ENCODE measurements at regions not wholly inside any gene's neighbourhood (a gene's known extent, or its start where the extent isn't known, plus 50 kb on each side); places are given as distances from the start of the nearest gene placed in this dataset.

GRCh38 chr10:78207216-78207615 lies 173.6 kb downstream of the RPS24 start:
- no peaks in the 10 kb centered on the region for H3K36me3 ChIP-seq (replicated peaks in 1 of 2)
- no peak overlapping the region for H3K4me3 ChIP-seq
- peaks cover 0 to 4% of the 10 kb centered on the region in 2 donors for H3K4me1 ChIP-seq (replicated peaks in 1 of 2)
- H3K27ac ChIP-seq, result no peak overlapping the region
- H3K27me3 ChIP-seq, result no peaks in the 10 kb centered on the region
- WGBS, 4 donors, result 73 to 90% (median 78%) methylated on average over 5 of the region's 5 CpGs
- no peak for DNase-seq
- no peaks in the 10 kb centered on the region for H3K9me3 ChIP-seq (replicated peaks in 1 of 3)
- intact Hi-C loops (cut with DNase I), result no loop called here
- TF ChIP-seq, protein P1, sequence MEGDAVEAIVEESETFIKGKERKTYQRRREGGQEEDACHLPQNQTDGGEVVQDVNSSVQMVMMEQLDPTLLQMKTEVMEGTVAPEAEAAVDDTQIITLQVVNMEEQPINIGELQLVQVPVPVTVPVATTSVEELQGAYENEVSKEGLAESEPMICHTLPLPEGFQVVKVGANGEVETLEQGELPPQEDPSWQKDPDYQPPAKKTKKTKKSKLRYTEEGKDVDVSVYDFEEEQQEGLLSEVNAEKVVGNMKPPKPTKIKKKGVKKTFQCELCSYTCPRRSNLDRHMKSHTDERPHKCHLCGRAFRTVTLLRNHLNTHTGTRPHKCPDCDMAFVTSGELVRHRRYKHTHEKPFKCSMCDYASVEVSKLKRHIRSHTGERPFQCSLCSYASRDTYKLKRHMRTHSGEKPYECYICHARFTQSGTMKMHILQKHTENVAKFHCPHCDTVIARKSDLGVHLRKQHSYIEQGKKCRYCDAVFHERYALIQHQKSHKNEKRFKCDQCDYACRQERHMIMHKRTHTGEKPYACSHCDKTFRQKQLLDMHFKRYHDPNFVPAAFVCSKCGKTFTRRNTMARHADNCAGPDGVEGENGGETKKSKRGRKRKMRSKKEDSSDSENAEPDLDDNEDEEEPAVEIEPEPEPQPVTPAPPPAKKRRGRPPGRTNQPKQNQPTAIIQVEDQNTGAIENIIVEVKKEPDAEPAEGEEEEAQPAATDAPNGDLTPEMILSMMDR (IDR thresholded peaks at IDR 0.05), result no peak
- no peak for TF ChIP-seq POLR2A (IDR thresholded peaks at IDR 0.05)

DNA sequence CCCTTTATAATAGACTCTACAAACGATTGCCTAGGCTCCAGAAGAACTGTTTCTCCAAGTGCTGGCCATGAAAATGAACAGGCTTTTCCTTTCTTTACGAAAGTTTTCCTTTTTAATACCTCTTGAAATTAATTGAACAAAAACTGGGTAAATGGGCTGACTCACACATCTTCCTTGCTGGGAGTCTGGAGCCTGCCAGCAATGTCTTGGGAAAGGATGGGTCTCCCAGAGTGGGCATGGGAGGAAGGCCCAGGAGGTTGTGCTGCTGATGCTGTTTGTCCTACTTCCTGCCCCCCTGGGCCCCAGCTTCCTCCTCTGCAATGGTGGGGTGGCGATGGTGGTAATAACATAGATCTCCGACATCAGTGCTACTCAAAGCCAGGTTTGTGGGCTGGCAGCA lies 174.1 kb downstream of the RPS24 start:
- no peak for DNase-seq
- intact Hi-C loops (cut with DNase I), result no loop called here
- no peak overlapping the region for H3K4me3 ChIP-seq
- H3K4me1 ChIP-seq (replicated peaks in 1 of 2), result peaks cover 0 to 4% of the 10 kb centered on the region in 2 donors
- no peaks in the 10 kb centered on the region for H3K27me3 ChIP-seq
- no peaks in the 10 kb centered on the region for H3K36me3 ChIP-seq (replicated peaks in 1 of 2)
- 83 to 87% (median 85%) methylated on average over 4 of the region's 4 CpGs for WGBS, 4 donors
- H3K27ac ChIP-seq, result no peak overlapping the region
- TF ChIP-seq POLR2A (IDR thresholded peaks at IDR 0.05), result no peak
- TF ChIP-seq, protein P1 (IDR thresholded peaks at IDR 0.05), result no peak
- no peaks in the 10 kb centered on the region for H3K9me3 ChIP-seq (replicated peaks in 1 of 3)

DNA sequence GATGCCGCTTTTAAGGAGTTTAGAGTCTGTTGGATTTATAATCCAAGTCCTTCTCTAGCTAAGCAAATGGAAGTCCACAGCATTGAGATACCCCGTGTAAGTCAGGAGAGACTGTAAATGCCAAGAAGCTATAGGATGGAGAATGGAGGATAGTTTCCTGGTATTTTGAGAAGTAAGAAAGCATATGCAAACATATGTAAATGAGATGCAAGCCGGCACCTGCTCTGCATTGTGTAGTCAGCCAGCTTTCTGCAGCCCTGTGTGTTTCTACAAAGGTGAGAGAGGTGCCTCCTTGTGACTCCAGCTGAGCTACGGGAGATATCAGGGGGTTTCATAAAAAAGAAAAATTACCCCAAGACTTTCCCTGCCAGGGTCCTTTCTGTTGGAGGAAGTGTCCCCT lies 176.3 kb downstream of the RPS24 start:
- no peaks in the 10 kb centered on the region for H3K27me3 ChIP-seq

GRCh38 chr10:78210548-78210947 lies 176.9 kb downstream of the RPS24 start:
- 92 to 98% (median 93%) methylated on average over 4 to 5 of the region's 5 CpGs for WGBS, 4 donors
- TF ChIP-seq, protein P1 (IDR thresholded peaks at IDR 0.05), result no peak
- TF ChIP-seq POLR2A (IDR thresholded peaks at IDR 0.05), result no peak
- intact Hi-C loops (cut with DNase I), result loop anchor here in 1 of 2 donors (10.0 kb wide), 1 partner anchor 984 kb away; no protein-coding TSS in a partner anchor

More for the DNA sequence above, 176.3 kb downstream of the RPS24 start:
- peaks cover 0 to 5% of the 10 kb centered on the region in 2 donors for H3K4me1 ChIP-seq (replicated peaks in 1 of 2)
- H3K4me3 ChIP-seq, result no peak overlapping the region
- TF ChIP-seq POLR2A (IDR thresholded peaks at IDR 0.05), result no peak
- TF ChIP-seq, protein P1 (IDR thresholded peaks at IDR 0.05), result no peak
- H3K36me3 ChIP-seq (replicated peaks in 1 of 2), result no peaks in the 10 kb centered on the region
- H3K27ac ChIP-seq, result no peak overlapping the region
- WGBS, 4 donors, result 89 to 97% (median 95%) methylated on average over 4 of the region's 4 CpGs
- DNase-seq, result no peak
- intact Hi-C loops (cut with DNase I), result loop anchor here in 1 of 2 donors (10.0 kb wide), 1 partner anchor 985 kb away; no protein-coding TSS in a partner anchor
- H3K9me3 ChIP-seq (replicated peaks in 1 of 3), result no peaks in the 10 kb centered on the region

More at GRCh38 chr10:78210548-78210947, 176.9 kb downstream of the RPS24 start:
- Histone ChIP-seq H3K9me3 (replicated peaks in 1 of 3) (no peaks in the 10 kb centered on the region), H3K4me1 (replicated peaks in 1 of 2) (peaks cover 0 to 9% of the 10 kb centered on the region in 2 donors), H3K27ac (no peak overlapping the region), H3K27me3 (no peaks in the 10 kb centered on the region), H3K36me3 (replicated peaks in 1 of 2) (no peaks in the 10 kb centered on the region), H3K4me3 (no peak overlapping the region)
- no peak for DNase-seq
